EL (cell line): ENCODE measurements at regions not wholly inside any gene's neighbourhood (a gene's known extent, or its start where the extent isn't known, plus 50 kb on each side); places are given as distances from the start of the nearest gene placed in this dataset.
A peak's percentile ranks its signal among the peaks of the same experiment; 100 is the strongest.

ENCODE experiments used
- DNase-seq: peaks from one replicate; pipeline ENCODE4 v3.0.0-alpha.2; 2016

- peak; percentile 50 for DNase-seq
Observed at GRCh38 chr12:115096588-115097397, 412.8 kb upstream of the TBX3 start.

DNA sequence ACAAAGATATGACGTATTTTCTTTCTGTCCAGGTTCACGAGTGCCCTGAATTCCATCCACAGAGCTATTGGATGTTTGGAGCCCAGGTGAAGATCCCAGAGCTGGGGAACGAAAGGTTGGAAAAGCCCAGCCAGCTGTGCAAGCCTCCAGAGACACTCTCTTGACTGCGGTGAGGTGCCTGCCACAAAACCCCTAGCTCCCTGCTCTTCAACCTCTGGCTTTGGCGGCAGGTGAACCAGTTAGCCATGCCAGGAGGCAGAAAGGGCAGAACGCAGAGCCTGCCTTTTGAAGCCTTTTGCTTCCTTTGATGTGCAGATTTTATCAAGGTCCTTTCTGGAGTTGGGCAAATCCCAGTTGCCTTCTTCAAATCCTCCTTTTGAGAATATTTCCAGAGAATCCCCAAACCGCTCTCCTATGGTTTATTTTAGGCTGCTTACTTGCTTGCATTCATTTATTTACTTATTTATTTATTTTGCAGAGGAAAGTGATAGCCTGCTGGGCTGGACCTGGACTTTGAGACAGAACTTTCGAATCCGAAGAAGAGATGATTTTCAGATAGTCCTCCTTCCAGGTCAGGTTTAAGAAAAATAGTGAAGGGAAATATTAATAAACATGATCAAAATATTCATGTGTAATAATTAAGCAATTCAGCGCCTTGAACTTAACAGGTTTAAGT, 411.2 kb upstream of the TBX3 start:
- no peak for DNase-seq

DNA sequence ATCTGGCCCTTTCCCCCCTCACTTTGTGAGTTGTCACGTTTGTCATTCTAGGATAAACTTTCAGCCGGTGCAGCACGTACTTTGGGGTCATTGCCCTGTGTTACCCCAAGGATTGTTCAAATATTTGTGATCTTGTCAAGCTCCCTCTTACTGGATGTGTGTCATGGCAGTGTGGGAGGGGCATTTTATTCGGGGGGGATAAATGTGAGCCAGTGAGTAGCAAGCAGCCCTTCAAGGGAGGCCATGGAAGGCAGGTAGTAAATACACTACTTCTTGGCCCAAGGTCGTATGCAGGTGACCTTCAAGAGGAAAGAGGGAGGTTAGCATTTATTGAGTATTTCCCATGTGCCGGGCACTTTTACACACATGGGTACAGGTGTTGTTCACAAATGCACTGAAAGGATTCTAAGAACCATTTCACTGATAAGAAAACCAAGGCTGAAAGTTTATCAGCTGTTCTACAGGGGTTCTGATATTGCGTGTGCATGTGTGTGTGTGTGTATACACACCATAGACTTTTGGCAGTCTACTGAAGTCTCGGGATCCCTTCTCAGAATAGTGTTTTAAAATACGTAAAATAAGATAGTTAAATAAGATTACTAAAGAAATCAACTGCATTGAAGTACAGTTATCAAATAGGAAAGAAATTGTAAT, 410.3 kb upstream of the TBX3 start:
- no peak for DNase-seq

GRCh38 chr12:115093261-115093660, 409.3 kb upstream of the TBX3 start:
- DNase-seq, result no peak

DNA sequence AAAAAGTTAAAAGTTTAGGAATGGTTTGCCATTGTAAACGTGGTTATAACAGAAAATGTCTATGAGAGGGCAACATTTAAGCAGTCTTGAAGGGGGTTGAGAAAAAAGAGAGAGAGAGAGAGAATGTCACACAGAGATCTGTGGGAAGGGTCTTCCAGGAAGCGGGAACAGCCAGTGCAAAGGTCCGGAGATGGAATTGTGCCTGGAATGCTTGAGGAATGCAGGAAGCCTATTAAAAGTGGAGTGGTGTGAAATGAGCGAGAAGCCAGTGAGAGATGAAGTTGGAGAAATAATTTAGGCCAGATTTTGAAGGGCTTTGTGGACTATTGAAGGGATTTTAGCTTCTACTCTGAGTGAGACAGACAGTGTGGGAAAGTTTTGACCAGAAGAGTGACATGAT, 406.8 kb upstream of the TBX3 start:
- DNase-seq, result no peak

- no peak for DNase-seq
Observed at GRCh38 chr12:115088995-115089841, 405.2 kb upstream of the TBX3 start.

DNA sequence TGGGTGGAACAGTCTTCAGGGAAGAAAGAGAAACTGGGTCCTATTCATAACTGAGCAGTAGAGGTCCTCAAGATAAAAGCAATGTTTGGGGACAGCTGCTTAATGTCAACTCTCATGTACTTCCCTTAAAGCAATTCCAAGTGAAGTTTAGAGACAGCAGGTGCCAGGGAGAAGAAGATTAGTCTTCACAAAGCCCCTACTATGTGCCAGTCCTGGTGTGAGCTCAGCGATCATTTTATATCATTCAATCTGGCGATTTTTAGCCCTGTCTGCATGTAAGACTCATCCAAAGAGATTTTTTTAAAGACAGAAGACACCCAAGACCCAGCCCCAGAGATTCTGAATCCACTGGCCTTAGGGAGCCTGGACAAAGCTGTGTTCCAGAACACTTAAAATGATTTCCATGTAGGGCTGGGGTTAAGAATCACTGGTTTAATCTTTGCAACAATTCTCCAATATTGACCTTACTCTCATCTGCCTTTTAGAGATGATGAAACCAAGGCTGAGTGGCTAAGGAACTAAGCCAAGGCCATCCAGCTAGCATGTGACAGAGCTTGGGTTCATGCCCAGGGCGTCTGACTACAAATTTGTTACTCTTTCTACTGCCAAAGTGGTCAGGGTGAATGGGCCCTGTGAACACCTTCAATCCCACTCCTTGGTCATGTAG, 404.5 kb upstream of the TBX3 start:
- DNase-seq, result no peak

DNA sequence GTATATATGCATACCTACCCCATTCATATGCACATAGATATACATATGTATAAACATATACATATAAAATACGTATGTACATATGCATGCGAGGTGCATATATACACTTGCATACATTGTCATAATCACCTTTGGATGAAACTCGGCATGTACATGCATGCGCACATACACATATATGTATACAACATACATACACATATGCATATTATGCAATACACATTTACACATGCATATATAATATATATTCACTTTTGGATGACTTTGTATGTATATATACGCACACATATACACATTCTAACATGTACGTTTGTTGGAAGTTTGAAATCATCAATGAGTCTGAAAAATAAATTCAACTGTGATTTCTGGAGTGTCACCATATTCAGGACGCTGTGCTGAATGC, 401.6 kb upstream of the TBX3 start:
- DNase-seq, result no peak

DNA sequence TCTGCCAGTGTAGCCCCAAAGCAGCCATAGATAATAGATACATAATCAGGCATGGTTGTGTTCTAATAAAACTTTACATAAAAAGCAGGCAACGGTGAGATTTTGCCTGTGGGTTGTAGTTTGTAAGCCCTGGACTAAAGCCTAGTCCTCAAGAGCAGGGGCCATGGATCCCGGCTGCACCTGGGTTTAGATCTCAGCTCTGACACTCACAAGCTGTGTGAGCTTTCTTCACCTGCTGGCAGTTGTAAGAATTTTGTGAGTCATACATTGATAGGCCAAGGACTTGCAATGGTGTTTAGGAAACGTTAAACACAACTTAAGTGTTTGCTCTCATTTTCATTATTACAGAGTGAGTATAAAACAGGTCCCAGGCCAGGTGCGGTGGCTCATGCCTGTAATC, 395.8 kb upstream of the TBX3 start:
- DNase-seq, result no peak

DNA sequence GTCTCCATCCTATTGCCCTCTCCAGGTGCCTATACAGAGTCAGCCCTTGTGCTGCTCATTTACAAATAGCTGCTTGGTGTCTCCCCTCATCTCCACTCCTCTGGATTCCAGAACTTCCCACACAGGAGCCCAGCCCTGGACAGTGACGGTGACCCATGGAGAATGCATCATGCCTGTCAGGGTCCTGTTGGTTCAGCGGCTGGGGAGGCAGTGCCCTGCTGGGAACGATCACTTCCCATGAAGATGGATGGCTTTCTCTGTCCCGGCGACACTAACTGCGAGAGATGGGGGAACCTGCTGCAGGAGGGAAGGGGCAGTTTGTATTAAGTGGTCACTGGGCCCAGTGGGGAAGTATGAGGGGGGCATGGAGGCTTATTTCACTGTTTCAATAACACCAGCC, 395.0 kb upstream of the TBX3 start:
- DNase-seq, result no peak

DNA sequence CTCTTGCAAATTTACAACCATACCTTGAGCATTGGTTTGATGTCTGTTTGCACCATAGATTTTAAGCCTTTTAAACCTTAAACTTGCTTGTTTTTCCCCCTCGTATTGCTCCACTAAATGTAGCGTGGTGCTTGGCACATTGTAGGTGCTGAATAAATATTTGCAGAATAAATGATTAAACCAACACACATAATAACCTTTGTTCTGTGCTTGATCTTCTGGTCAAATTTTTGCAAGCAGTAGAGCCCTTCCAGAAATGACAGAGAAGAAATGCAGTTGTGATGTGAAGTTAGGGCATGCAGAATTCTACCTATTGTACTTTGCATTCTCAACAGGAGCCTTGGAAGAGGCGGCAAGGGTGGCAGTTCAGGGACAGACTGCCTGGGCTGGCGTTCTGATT, 394.4 kb upstream of the TBX3 start:
- no peak for DNase-seq

DNA sequence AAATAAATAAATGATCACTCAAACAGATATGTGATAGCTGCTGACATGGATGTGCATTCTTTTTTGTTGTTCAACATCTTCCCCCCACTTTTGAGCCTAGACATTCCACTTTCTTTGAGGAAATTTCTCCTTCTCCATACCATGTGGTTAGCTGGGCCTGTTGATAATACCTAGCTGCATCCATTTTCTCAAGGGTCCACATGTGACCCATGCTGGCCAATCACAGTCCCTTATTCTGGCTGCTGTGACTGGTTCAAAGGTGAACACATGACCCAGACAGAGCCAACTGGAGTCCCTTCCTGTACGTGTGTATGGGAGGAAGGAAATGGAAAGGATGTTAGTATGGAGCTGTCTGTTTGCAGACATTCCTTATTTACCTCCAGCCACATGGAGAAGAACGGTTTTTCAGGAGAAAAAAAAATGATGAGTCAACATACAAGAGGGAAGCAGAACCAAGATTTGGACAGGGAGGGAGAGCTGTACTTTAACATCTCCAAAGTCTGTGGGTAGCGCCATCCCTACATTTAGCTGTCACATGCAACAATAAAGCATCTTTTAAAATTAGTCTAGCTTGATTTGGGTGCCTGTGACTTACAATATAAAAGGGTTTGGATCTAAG, 391.7 kb upstream of the TBX3 start:
- no peak for DNase-seq

- no peak for DNase-seq
Observed at GRCh38 chr12:115074617-115075016, 390.6 kb upstream of the TBX3 start.

- DNase-seq, result no peak
Observed at GRCh38 chr12:115072712-115073111, 388.7 kb upstream of the TBX3 start.

- no peak for DNase-seq
Observed at GRCh38 chr12:115070313-115070712, 386.3 kb upstream of the TBX3 start.

DNA sequence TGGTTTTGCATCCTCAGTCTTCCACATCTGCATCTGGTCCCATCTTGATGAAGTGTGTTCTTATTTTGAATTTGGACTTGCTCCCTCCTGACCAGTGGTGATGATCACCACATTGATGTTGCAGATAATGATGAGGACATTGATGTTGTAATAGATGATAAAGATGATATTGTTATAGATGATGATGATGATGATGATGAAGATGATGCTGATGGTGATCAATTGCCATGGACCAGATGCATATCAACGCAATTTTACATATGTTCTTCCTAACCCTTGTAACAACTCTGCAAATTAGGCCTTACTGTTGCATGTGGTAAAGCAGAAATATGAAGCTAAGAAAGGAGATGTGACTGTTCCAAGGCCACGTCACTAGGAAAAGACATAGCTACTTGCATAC, 380.3 kb upstream of the TBX3 start:
- no peak for DNase-seq

- DNase-seq, result no peak
Observed at GRCh38 chr12:115062741-115063140, 378.8 kb upstream of the TBX3 start.

- no peak for DNase-seq
Observed at GRCh38 chr12:115060477-115061168, 376.6 kb upstream of the TBX3 start.

- no peak for DNase-seq
Observed at GRCh38 chr12:115057445-115057844, 373.5 kb upstream of the TBX3 start.

DNA sequence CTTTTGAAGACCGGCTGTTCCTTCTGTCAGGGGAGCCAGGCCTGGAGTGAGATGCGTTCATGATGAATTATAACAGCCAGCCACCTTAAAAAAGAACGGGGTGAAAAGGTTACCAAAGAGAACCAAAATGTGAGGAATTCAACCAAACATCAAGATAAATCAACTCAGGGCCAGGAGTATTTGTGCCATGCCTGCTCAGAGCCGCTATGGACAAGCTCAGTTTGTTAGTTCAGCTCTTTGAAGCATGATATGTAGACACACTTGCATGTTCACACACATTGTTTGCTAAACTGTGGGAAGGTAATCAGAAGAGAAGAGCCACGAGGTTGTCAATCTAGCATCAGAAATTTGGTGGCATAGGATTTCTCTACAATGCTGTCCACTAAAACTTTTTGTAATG, 367.4 kb upstream of the TBX3 start:
- DNase-seq, result no peak

DNA sequence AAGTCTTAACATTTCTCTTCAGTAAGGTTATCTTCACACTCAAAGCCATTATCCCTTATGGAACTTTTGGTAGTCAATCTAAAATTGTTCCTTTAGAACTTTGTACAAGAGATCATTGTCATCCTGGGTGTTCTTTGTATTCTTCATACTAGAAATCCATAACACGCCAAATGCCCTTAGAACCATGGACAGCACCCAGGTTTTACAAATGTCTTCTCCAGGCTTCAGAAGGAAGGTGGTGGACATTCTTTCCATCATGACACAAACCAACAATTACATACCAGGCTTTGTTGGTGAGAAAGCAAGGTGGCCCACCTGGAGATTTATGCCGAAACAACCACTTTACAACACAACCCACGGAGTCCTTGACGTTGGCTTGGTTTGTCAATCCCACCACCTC, 365.6 kb upstream of the TBX3 start:
- DNase-seq, result no peak

DNA sequence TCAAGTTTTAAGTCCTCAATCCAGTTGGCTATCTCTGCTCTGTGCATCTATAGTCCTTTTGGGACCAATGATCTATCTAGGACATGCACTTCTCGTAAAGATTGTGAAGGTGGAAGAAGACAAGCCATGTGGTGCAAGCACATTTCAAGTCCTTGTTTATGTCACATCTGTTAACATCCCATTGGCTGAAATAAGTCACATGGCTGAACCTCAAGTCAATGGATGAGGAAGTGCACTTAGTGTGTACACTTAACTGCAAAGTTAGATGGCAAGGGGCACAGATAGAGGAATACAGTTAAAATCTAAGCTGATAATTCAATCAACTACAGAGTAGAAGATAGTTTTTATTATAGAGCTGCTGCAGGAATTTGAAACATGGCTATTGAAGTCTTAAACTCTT, 362.8 kb upstream of the TBX3 start:
- no peak for DNase-seq
